ENCODE measurements at regions not wholly inside any gene's neighbourhood (a gene's known extent, or its start where the extent isn't known, plus 50 kb on each side); places are given as distances from the start of the nearest gene placed in this dataset.

DNA sequence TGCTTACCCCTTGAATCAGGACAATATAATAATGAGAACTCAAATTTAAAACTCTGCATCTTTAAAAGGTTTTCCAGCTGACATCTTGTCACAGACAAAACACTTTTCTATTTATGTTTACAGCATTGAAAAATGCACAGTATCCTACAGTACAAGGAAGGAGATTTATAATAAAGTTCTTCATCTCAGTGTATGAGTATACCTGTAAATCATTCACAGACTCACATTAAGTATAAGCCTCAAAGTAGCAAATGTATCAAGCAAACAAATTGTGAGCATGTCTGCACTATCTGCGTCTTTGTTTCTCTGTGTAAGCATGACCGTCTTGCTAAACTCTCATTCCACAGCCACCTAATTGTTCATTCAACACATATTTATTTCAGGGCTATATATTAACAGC lies 52.8 kb downstream of the PPP1R2C start:
- DNase-seq: no peak

GRCh38 chrX:42720209-42720608 lies 57.8 kb downstream of the PPP1R2C start:
- DNase-seq: no peak

DNA sequence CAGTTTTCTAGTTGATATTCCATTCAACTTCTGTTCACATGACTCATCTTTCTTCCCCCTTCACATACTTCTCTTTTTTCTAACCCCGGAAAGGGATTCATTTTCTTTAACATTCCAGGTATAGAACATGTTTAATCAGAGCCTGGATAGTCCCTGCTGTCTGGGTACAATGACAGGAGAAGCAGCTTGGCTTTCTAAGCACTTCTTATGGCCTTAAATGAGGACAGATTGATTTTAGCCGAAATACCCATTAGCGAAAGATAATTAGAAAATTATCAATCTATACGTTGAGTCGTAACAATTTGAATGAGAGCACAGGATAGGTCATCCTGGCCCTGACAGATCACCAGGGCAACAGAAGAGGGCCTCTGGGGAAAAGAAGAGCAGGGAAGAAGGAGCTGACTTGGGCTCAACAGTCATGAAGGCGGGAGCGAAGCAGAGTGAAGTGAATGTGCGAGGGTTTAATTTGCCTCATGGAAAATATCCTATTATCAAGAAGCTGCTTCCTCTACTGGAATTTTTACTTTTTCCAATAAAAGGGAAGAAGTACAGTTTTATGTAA lies 62.2 kb downstream of the PPP1R2C start:
- DNase-seq: no peak

GRCh38 chrX:42714981-42715700 lies 62.8 kb downstream of the PPP1R2C start:
- peak in 52 of 58 donors; percentile 1 to 81 (median 44) for DNase-seq

DNA sequence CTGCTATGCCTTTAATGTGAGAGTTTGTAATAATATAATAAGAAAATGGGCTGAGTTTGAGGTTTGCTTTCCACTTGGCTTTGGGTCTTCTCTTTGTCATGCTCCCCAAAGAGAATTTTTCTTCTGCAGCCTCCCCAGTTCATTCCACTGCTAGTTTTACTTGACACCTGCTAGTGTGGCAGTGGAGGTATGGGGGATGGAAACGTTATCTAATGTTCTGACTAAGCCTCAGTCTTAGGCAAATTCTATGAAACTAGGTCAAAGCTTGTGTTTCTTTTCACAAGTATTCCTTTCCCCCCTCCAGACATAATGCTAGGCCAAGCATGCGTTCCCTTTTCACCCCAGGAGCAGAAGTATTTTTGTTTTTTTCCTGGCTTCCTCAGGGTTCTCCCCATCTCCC lies 67.5 kb downstream of the PPP1R2C start:
- DNase-seq: no peak

GRCh38 chrX:42708222-42708621 lies 69.7 kb downstream of the PPP1R2C start:
- DNase-seq: no peak

- no peak for DNase-seq
These were observed 70.2 kb downstream of the PPP1R2C start for GRCh38 chrX:42707742-42708141.

- DNase-seq: no peak
These were observed 73.5 kb downstream of the PPP1R2C start for GRCh38 chrX:42704454-42704853.

GRCh38 chrX:42697544-42697943 lies 80.4 kb downstream of the PPP1R2C start:
- DNase-seq: no peak

GRCh38 chrX:42696536-42697124 lies 81.3 kb downstream of the PPP1R2C start:
- no peak for DNase-seq

- no peak for DNase-seq
These were observed 82.1 kb downstream of the PPP1R2C start for GRCh38 chrX:42695800-42696358.

DNA sequence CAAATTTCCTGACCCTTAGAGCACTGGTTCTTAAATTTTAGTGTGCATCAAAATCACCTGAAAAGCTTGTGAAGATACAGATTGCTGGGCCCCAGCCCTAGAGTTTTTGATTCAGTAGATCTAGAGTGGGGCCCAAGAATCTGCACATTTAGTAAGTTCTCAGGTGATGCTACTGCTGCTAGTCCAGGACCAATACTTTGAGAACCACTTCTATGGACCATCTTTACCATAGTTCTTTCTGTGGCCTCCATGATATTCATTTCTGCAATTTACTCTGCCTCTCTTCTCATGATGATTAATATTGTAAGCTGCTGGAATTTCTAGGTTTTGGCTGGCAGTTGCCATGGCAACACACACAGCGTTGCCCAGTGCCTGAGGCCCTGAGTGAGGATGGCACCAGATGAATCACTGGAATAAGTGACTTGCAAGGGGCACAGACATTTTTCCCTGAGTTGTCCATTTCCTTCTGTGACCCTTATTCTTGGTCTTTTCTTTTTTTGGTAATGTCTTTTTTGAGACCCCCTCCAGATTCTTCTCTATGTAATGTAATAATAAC lies 83.6 kb downstream of the PPP1R2C start:
- peak in 20 of 58 donors; percentile 0 to 27 (median 1) for DNase-seq

GRCh38 chrX:42691196-42691595 lies 86.8 kb downstream of the PPP1R2C start:
- DNase-seq: peak in 6 of 58 donors; percentile 0 to 19 (median 5)

DNA sequence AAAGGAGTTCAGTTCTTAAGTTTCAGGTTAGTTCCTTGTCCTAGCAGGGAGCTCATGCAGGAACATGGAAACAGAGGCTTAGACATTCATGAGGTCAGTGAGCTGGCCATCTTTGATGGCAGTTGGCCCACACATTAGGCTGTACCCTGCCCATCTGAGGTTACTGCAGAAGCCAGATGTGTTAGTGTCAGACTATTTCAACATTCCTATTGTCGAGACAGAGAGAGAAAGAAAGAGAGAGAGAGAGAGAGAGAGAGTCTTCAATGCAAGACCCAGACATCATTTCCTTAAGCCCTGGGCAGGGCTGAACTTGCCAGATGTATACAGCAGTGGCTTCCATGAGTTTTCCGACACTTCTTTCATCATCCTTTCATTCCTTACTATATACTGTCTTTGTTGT lies 91.3 kb downstream of the PPP1R2C start:
- DNase-seq: no peak

- DNase-seq: no peak
These were observed 91.7 kb downstream of the PPP1R2C start for GRCh38 chrX:42686296-42686695.

DNA sequence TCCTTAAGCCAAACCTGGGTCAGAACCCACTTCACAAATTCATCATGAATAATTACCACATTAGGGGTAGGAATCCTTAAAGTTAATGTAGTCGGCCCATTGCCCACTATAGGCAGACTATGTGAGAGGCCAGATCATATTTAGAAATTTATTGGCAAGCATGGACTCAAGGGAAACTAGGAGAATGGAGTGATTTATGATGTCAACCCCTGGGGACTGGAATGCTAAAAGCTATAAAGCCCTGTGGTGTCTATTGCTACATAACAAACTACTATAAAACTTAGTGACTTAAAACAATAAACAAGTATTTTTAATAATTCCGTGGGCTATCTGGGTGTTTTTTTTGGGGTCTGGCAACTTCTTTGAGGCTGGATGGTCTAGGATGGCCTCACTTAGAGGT lies 93.9 kb downstream of the PPP1R2C start:
- no peak for DNase-seq

GRCh38 chrX:42680666-42681065 lies 97.3 kb downstream of the PPP1R2C start:
- DNase-seq: peak in 1 of 58 donors; percentile 0

GRCh38 chrX:42678133-42678532 lies 99.8 kb downstream of the PPP1R2C start:
- DNase-seq: no peak

DNA sequence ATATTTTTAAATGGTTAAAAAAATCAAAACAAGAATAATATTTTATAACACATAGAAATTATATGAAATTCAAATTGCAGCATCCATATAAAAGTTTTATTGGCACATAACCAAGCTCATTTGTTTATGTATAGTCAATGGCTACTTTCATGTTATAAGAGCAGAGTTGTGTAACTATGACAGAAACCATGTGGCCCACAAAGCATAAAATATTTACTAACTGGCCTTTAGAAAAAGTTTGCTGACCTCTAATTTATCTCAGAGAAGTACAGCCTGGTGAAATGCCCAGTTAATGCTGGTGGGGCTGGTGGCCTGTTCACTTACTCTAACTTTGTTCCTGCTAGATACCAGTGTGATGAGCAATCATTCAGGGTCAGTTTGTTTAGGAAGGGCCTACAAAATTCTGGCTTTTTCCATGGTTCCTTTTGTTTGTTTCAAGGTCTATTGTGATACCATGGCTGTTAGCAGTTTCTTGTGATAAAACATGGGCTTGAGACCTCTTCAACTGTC lies 104.6 kb downstream of the PPP1R2C start:
- DNase-seq: no peak

GRCh38 chrX:42664680-42665079 lies 113.3 kb downstream of the PPP1R2C start:
- DNase-seq: no peak

DNA sequence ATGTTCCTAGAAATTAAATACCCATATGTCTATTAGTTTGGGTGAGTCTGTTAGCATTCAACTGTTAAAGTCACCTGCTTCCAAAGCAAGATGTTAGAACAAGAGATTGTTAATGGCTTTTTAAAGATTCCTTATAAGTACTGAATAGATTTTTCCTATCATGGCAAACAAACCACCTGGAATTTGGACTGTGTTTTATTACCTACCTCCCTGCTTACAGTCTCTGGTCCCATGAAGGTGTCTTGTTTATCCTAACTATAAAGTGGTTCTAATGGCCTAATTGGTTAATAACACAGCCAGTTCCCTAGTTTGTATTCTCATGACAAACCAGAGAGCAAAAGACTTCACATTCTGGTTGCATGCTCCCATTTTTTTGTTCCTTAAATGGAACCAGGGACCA lies 149.5 kb downstream of the PPP1R2C start:
- no peak for DNase-seq

GRCh38 chrX:42627891-42628290 lies 150.1 kb downstream of the PPP1R2C start:
- DNase-seq: no peak

Measured in anterior cingulate cortex (tissue), 58 donors.